ENCODE measurements at regions not wholly inside any gene's neighbourhood (a gene's known extent, or its start where the extent isn't known, plus 50 kb on each side); places are given as distances from the start of the nearest gene placed in this dataset.
"Not testable (repeated sequence)": the region's sequence is repeated elsewhere in the genome, so short reads cannot be mapped to it uniquely, and the experiment has no call there.

DNA sequence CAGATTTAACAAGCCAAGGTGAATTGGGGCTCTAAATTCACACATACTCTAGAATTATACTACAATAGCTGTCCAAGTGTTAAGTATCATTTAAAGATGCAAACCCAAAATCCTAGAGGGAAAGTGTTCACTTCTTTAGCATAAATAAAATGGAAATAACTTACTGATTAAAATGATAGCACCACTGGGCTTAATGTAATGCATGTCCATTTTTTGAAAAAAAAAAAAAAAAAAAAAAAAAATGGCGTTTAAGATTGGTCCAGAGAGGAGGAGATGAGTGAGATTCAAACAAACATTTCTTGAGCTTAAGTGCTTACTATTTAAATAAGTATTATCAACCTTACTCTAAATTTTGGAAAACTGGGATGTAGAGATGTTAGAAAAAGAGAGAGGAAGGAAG is 251.5 kb upstream of the CWC22 start:
- DNase-seq, result no peak

DNA sequence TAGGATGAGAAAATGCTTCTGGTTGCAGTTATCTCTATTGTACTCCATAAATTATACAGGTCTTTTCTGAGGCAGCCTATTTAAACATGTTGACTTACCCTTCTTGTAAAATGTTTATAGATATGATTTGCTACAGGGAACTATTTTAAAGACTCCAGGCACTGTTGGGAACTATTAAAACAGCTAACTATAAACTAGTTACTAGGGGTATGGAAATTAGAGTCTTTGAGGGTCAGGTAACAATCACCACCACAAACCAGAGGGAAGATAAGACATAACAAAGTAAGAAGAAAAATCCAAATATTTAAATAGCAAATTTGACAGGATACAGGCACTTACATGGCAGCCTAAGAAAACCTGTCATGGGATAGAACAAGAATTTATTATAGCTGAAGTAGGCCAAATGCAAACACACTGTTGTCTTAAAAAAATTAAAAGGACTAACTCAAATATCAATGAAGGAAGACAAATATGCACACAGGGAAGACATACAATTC is 251.0 kb upstream of the CWC22 start:
- no peak for DNase-seq

DNA sequence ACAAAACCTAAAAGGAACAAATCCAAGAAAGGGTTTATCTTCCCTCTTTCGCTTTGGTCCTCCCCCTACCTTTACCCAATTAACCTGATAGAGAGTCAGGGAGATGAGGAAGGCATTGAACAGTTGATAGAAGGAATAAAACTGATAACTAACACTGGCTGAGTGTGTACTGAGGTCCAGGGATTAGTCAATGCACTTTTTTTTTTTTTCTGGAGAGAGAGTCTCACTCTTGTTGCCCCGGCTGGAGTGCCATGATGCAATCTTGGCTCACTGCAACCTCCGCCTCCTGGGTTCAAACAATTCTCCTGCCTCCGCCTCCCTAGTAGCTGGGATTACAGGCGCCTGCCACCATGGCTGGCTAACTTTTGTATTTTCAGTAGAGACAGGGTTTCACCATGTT is 250.2 kb upstream of the CWC22 start:
- no peak for DNase-seq

DNA sequence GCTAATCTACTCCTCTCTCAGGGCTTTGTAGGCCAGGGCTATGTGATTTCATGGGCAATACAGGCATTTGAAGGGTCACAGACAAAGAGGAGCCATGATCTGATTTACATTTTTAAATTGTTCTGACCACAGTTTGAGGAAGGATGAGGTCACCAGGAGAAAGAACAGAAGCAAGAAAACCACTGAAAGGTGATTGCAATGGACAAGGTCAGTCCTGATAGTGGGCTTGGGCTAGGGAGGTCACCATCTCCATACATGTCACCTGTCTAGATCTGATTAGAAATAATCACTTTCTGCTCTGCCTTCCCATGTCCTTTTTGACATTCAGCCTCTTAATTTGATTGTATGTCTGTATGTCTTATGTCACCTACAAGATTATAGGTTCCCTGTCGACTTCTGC is 248.9 kb upstream of the CWC22 start:
- DNase-seq, result no peak

DNA sequence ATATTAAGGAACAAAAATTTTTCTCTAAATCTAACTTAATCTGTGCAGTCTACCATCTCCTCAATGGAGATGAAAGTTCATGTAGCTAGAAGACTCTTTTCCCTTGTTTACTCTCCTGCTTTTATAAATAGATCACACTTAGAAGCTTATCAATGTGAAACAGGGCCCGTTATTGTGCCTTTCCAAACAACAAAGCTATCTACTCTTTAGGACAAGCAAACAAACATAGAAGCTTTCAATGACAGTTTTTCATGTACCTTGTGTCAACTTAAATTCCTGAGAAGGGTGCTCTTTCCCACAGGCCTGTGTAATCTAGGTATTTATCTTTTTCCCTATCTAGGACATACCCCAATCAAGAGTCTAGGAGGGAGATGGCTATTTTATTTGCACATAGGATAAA is 247.8 kb upstream of the CWC22 start:
- DNase-seq, result no peak

DNA sequence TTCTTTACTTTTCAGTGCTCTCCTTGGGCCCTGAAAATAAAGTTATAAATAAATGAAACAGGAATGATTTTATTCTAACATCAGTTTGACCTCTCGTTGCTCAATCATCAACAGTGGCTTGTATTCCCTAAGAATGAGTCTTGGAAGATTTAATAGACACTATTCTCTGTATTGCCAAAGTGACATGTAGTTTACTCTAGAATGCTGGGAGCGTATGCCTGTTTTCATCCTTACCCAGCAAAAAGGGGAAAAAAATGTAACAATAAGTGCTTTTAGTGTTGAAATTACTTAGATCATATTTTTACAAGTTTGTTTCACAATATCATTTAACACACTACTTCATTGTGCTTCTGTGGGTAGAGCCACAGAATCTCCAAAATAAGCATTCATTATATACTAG is 240.6 kb upstream of the CWC22 start:
- DNase-seq, result no peak

DNA sequence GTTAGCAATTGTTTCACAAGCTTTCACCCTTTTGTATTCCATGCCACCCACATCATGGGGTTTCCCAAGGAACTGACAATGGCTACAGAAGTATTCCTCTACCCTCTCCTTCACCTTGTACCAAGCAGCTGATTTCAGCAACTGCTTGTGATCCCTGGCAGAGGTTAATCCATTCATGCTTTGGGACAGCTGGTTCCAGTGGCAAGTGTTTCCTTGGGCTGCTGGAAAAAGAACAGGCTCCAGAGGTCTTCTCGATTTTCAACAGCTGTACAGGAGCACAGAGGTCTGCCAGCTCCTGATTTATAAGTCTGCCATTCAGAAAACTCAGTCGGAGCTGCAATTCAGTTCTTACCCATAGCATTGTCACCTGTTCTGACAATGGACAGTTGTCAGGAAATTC is 239.2 kb upstream of the CWC22 start:
- no peak for DNase-seq

DNA sequence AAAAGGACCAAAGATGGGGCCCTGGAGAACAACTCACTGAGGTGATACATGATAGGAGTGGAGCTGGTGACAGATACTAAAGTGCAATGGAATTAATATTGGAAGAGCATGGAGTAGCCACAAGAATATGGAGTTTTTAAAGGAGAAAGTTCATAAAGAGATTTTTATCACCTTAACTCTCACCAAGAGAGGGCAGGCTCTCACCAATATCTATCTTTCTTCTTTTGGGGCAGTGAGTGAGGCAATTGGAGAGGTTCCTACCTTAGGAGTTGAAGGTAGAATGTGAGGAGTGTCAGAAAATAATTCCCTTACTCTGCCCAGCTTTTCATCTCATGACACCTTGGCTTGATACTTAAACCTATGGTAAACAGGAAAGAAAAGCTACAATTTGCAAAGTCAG is 233.7 kb upstream of the CWC22 start:
- peak; percentile 13 for DNase-seq

DNA sequence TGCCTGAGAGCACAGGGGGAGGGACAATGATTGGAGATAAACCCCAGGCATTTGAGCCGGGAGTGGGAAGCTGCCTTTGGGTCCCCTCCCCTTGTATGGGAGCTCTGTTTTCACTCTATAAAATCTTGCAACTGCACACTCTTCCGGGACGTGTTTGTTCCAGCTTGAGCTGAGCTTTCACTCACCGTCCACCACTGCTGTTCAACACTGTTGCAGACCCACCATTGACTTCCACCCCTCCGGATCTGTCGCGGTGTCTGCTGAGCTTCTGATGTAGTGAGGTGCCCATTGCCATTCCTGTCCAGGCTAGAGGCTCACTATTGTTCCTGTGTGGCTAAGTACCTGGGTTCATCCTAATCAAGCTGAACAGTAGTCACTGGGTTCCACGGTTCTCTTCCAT is 231.6 kb upstream of the CWC22 start:
- no peak for DNase-seq

DNA sequence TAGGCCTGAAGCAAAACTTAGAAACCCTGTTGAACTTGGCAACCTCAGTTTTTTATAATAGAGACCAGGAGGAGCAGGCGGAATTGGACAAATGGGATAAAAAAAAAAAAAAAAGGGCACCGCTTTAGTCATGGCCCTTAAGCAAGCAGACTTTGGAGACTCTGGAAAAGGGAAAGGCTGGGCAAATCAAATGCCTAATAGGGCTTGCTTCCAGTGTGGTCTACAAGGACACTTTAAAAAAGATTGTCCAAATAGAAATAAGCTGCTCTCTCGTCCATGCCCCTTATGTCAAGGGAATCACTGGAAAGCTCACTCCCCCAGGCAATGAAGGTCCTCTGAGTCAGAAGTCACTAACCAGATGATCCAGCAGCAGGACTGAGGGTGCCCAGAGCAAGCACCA is 229.0 kb upstream of the CWC22 start:
- DNase-seq, result not testable (repeated sequence)

DNA sequence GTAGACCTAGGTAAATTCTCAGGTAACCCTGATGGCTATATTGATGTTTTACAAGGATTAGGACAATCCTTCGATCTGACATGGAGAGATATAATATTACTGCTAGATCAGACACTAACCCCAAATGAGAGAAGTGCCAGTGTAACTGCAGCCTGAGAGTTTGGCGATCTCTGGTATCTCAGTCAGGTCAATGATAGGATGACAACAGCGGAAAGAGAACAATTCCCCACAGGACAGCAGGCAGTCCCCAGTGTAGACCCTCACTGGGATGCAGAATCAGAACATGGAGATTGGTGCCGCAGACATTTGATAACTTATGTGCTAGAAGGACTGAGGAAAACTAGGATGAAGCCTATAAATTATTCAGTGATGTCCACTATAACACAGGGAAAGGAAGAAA is 228.4 kb upstream of the CWC22 start:
- DNase-seq, result not testable (repeated sequence)

DNA sequence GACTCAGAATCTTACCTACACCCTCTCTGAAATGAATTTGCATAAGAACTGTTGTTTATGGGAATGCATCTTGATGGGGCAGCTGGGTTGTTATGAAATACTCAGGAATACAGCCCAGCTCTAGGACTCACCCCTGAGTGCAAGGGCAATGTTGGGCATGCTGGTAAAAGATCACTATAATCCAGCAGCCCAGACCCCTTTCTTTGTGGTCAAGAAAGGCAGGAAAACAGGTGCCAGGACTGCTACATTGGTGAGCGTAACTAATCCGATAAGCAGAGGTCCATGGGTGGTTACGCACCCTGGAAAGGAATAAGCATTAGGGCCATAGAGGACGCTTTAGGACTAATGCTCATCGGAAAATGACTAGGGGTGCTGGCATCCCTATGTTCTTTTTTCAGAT is 227.9 kb upstream of the CWC22 start:
- DNase-seq, result not testable (repeated sequence)

DNA sequence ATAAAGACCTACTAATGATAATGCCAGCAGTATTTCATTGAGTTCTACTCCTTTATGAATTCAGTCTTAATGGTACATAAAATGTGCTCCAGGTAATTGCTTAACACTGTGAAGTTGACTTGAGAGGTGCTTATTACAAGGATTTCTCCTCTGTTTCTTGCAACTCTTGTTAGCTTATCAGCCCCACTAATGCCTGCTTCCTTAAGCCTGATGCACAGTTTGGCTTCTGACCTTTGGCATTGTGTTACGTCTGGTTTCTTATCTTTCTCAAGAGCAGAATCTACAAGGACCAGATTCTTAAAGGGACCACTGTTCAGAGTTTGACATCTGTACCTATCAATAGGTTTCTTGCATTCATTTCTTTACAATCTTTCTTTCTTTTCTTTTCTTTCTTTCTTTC is 223.9 kb upstream of the CWC22 start:
- no peak for DNase-seq

DNA sequence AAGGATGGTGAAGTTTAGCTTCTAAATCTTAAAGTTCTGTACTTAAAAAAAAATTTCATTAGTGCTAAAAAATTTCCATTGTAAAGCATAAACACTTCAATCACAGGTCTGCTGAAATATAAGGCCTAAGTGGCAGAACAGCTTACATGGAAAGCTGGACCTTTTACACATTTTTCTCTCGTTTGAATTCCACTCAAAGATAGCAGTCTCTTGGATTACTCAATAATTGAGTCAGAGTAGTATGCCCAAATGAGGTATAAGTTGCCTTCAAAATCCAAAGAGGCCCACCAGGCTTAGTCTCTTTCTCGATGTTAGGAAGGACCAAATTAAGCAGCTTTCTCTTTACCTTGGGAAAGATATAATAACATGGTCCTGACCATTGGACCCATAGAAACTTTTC is 220.4 kb upstream of the CWC22 start:
- no peak for DNase-seq

DNA sequence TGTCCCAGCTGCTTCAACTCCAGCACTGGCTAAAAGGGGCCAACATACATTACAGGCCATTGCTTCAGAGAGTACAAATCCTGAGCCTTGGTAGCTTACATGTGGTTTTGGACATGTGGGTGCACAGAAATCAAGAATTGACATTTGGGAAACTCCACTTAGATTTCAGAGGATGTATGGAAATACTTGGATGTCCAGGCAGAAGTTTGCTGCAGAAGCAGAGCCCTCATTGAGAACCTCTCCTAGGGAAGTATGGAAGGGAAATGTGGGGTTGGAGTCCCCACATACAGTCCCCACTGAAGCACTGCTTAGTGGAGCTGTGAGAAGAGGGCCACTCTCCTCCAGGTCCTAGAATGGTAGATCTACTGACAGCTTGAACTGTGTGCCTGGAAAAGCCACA is 218.0 kb upstream of the CWC22 start:
- DNase-seq, result no peak

DNA sequence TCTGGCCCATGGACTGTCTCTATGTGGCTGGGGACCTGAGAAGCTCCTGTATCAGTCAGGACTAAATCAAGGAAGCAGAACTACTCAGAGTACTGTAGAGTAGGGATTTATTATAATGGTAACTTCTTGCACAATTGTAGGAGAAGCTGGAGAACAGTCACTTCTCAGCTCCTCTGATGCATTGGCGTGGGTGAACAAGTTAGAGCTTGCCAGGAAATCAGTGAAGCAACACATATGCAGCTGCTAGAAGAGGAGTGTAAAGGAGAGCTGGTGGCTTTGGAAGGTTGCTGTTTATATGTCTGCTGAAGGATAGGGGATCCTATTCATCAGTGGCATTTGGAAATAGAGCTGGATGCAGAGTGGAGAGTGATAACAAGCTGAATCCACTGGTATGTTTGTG is 215.5 kb upstream of the CWC22 start:
- peak; percentile 62 for DNase-seq

DNA sequence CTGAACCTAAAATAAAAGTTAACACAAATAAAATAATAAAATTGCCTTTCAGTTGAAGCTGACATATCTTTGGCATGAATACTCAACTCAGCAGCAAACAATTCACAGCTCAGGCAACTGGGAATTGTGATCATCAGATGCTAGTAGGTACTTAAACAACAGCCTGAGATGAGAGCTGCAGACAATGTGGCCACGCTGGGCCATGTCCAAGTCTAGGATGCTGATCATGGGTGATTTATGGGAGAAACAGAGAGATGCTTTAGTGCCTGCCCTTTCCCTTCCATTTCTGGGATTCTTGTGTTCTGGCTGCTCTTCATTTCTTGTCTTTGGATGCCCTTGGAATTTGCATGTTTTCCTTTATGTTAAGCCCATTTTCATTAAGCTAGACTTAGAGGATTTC is 212.4 kb upstream of the CWC22 start:
- DNase-seq, result peak; percentile 87

DNA sequence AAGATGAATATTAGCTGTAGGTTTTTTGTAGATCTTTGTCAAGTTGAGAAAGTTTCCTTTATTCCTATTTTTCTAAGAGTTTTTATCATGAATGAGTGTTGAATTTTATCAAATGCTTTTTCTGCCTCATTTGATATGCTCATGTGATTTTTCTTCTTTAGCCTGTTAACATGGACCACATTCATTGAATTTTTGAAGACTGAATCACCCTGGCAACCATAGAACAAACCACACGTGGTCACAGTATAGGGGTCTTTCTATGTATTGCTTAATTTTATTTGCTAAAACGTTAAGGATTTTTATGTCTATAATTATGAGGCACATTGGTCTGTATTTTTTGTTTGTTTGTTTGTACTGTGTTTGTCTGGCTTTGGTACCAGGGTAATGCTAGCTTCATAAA is 201.7 kb upstream of the CWC22 start:
- peak; percentile 75 for DNase-seq

DNA sequence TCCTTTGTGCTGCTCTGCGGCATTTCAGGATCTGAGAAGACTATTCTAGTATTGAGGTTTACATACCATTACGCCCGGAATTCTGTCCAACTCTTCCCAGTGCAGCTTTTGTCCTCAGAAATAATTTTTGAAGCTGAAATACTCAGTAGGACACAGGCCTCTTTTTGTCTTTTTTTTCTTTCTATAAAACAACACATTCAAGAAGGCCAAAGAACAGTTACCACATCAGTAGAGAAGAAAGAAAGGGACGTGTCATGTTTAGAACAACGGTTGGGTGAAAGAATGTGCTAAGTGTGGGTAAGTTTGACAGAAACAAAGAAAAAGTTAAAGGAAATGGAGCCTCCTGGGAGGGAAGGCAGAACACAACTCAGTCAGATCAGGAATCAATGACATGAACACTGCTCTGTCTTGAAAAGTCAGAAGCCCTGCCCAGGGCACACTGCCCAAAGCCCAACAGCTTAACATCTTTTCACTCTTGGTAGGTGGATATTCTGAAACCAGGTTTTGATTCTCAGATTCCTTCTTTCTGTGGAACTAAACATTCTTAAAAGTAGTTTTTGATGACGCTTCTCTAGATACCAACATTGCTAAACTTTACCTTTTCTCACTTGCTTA is 198.6 kb upstream of the CWC22 start:
- no peak for DNase-seq

DNA sequence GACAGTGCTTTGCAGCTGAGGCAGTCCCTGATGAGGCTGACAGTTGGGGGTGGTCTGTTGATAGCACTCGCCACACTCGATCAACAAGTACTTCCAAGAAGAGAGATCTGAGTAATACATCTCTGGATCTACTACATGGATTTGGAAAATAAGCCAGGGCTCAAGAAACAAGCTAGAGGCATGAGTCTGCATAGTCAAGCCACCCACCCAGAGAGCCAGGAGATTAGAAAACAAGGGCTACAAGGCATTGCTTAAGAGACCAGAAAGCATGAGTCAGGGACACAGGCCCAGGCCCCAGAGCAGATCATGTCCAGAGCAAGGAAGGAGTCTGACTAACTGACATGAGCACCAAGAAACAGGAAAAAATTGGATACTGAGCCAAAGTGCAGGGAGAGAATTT is 196.9 kb upstream of the CWC22 start:
- DNase-seq, result peak; percentile 48

DNA sequence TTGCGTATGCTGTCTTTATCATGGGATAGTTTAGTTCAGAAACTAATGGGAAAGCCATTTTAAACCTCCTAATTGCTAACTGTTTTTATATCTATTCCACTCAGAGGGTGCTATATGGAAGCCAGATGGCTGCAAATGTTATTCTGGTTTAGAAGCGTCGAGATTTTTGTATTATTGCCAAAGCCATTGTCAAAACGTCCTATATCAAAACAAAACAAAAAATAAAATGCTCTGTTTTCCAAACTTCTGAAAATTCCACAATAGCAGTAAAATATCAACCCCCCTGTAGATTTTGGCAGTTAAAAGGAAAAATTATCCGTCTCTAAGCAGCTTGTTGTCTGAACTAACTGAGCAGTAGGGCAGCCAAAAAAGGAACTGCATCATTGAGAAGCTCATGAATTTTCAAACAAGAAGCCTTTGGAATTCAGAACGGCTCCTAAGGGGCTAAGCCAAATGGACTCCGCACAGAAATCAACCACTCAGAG is 195.4 kb upstream of the CWC22 start:
- peak; percentile 37 for DNase-seq

DNA sequence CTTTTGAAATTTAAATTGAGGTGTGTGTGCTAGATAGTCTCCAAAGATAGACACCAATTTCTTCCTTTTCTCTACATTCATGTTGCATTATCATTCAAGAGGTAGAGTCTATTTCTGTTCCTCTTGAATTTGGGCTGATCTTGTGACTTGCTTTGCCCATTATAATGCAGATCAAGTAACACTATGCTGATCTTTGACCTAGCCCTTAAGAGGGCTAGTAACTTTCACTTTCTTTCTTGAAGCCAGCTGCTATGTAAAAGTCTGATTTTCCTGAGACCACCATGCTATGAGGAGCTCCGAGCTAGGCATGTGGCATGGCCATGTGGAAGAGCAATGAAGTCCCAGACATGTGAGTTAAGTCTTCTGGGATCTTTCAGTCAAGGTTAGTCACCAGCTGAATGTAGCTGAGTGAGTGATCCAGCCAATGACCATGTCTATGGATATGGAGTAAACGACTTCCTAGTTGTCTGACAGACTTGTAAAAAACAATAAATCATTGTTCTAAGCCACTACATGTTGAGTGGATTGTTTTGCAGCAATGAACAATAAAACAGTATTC is 189.4 kb upstream of the CWC22 start:
- DNase-seq, result no peak

DNA sequence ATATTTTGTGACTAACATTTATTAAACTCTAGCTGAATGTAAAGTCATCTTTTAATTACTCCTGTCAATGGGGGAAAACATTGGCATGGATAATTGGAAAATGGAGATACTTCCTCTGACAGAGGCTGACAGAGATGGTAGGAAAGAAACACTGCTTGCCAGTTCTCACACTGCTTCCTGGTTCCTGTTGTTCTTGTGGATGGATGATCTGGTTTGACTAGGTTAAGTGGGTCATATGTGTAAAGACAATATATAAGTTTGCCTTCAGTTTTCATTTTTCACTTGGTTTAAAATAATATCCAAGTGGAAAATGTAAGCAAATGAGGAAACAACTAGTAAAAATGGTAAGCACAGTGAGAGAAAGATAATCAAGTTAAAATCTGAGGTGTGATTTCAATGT is 188.8 kb upstream of the CWC22 start:
- DNase-seq, result no peak

DNA sequence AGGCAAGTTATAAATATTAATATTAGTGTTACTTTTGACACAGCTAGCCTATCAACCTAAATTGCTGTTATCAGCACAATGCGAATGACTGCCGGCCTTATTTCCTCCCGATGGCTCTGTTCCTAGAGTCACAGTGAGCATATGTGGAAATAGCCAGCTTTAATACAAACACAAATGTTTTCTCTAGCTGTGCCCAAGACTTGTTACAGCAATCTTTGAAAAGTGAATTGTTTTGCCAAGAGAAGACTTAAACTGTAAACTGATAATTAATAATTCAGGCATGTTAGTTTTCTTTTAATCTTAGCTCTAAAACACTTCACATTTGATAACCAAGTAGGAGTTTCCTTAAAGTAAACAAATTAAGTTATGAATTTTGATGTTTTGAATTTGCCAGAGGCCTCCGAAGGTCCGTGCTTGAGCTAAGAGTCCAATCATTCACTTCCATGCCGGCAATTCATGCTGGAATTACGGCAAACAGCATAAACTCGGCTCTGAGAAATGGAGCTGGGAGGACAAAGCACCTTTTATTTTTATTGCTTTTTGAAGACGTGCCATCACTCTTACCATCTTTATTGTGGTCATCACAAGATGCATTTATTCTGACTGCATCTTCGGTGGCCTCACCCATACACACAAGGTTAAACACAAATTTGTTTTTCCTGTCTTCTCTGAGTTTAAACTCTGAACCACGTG is 184.5 kb upstream of the CWC22 start:
- DNase-seq, result no peak

DNA sequence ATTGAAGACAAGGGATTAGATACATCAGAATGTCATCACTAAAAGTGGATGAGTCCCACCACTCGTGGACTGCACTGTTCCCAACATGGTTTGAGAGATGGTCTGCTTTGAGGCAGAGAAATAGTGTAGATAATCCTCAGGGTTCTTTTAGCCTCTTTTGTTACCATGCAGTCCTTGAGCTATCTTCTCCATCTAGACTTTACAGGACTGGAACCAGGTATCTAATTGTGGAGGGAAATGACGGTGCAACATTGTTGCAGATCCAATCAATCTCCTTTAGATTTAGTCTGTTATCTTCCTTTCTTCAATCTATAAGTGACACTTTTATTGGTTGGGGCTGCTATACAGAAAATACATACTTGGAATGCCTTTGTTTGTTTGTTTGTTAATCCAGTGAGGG is 183.8 kb upstream of the CWC22 start:
- no peak for DNase-seq
